Germinal center (tissue), 1 donor: ENCODE measurements at regions not wholly inside any gene's neighbourhood (a gene's known extent, or its start where the extent isn't known, plus 50 kb on each side); places are given as distances from the start of the nearest gene placed in this dataset.
A peak's percentile ranks its signal among the peaks of the same experiment; 100 is the strongest.
"Not testable (repeated sequence)": the region's sequence is repeated elsewhere in the genome, so short reads cannot be mapped to it uniquely, and the experiment has no call there.

Source experiments
- DNase-seq: peaks from one replicate; pipeline ENCODE4 v3.0.0; 2012; ENCODE audit warnings: mixed read lengths, low spot score

DNA sequence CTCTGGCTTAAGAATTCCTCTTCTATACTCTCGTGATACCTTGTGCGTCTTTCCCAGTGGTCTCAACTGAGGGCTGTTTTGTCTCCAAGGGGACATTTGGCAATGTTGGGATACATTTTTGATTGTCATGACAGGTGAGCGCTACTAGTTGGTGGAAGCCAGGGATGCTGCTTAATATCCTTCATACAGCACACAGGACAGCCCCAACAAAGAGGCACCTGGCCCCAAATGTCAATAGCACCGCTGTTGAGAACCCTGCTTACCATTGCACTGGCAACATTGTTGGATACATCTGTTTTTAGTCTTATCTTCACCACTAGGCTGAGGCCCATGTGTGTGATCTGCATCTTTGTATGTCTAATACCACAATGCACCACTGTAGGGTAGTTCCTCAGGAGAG lies 114.1 kb downstream of the C9orf152 start:
- DNase-seq: no peak

- DNase-seq: no peak
Observed at GRCh38 chr9:110095161-110095595, 112.8 kb downstream of the C9orf152 start.

GRCh38 chr9:110095776-110096175 lies 112.2 kb downstream of the C9orf152 start:
- no peak for DNase-seq

- DNase-seq: not testable (repeated sequence)
Observed at GRCh38 chr9:110096674-110097073, 111.3 kb downstream of the C9orf152 start.

DNA sequence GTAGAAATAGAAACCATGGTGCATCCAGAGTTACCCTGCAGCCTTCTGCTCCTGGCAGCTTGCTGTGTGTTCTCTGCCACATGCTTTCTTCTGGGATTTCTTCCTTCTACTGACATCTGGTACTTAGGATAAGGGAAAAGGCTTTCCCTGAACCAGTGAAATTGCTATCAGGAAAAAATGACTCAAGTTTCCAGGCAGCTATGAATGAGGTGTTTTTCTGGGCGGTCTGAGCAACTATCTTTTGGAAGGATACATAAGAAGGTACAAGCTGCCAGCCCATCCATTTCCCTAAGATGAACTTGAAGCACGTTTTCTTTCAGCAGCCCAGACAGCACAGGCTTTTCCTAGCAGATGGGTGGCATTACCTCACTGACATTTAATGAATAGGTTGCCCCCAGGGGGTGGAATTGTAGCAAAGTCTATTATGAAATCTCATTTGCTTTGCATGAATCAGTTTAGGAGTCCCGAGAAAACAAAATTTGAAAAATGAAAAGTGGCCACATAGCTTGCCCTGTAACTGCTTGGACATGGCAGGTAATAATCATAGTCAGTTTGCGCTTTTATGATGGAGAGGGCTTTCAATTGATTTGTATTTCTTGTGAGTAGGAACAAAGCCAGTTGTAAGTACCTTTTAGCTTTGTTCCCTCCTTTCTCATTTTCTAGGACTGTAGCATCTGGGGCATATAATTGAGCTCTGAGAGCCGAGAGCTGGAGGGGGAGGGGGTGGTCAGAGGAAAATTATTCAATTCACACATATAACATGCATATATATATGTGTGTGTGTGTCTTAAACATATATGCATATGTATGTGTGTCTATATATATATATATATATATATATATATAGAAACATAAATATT lies 108.5 kb downstream of the C9orf152 start:
- DNase-seq: no peak

- DNase-seq: no peak
Observed at GRCh38 chr9:110101531-110102161, 106.3 kb downstream of the C9orf152 start.

GRCh38 chr9:110103257-110103656 lies 104.7 kb downstream of the C9orf152 start:
- DNase-seq: no peak

GRCh38 chr9:110104261-110104809 lies 103.6 kb downstream of the C9orf152 start:
- DNase-seq: no peak

- DNase-seq: no peak
Observed at GRCh38 chr9:110105107-110105506, 102.9 kb downstream of the C9orf152 start.

- no peak for DNase-seq
Observed at GRCh38 chr9:110106661-110107060, 101.3 kb downstream of the C9orf152 start.

- no peak for DNase-seq
Observed at GRCh38 chr9:110109333-110110092, 98.4 kb downstream of the C9orf152 start.

- peak; percentile 57 for DNase-seq
Observed at GRCh38 chr9:110110154-110110553, 97.8 kb downstream of the C9orf152 start.

- DNase-seq: no peak
Observed at GRCh38 chr9:110111868-110112267, 96.1 kb downstream of the C9orf152 start.

DNA sequence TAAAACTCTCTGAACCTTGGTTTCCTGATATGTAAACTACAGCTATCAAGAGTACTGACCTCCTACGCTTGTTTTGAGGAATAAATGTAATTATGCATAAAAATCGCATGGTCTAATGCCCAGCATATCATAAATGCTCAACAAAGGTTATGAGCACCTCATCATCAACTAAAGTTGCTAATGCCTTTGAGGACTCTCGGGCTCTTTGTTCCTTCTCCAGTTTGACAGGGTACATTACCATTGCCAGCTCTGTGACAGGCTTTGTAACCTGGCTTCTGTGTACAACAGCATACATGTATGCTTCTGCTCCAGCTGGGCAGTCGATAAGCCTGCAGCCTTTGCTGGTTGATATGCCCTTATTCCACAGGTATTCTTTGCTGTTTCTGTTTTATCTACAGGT lies 95.2 kb downstream of the C9orf152 start:
- DNase-seq: peak; percentile 39

DNA sequence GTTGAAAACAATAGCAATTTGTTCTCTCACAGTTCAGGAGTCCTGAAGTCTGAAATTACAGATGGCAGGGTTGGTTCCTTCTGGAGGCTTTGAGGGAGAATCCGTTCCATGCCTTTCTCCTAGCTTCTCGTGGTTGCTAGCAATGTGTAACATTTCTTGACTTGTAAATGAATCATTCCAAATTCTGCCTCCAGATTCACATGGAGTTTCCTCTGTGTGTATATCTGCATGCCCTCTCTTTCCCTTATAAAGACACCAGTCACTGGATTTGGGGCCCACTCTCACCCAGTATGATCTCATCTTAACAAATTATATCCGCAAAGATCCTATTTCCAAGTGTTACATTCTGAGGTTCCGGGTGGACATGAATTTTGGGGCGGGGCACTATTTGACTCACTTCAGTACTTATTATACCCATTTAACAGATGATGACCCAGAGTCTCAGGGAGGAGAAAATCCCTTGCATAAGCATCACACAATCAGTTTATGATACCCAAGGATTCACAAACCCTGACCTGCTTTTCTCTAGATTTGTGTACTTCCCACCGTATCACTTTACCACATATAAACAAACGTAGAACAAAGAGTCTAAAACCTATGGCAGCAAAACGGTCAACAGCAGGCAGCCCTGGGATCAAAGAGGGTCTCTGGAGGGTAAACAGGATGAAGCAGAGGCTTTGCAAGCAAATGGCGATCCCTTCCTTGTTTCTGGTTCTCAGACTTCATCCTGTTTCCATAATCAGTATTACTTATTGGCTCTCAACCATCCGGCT lies 93.7 kb downstream of the C9orf152 start:
- DNase-seq: no peak

- no peak for DNase-seq
Observed at GRCh38 chr9:110114859-110115201, 93.1 kb downstream of the C9orf152 start.

- DNase-seq: no peak
Observed at GRCh38 chr9:110115341-110115820, 92.6 kb downstream of the C9orf152 start.

GRCh38 chr9:110115826-110116542 lies 92.0 kb downstream of the C9orf152 start:
- no peak for DNase-seq

DNA sequence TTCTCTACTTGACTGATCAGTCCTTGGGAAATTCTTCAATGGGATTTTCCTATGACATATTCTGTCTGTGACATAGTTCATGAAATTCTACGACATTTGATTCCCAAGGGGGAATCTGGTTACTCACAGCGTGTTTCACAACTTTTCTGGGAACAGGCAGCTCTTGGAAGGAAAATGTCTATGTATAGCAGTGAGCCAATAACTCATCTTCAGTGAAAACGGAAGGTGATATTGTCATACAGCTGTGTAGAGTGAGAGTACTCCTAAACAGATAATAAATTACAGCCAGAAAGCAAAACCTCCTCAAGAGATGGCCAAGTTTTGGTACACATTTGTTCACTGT lies 91.4 kb downstream of the C9orf152 start:
- no peak for DNase-seq

DNA sequence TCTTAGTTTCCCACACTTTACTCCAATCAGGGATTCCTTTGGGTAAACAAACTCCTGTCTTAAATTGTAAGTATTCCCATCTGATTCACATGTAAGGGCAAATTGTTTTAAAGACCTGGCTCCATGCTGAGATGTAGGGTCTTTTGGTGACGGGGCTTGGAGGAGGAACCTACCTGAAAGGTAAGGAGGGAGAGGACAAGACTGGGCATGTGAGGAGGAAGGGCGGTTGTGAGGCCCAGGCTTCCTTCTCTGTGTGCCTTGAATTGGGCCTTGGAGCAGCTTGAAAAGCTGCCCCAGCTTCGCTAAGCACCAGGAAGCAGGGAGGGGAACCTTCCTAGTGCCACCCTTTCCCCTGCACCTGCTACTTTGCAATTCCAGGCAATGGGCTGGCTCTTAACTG lies 86.8 kb downstream of the C9orf152 start:
- DNase-seq: no peak
